H1 (cell line): ENCODE measurements at regions not wholly inside any gene's neighbourhood (a gene's known extent, or its start where the extent isn't known, plus 50 kb on each side); places are given as distances from the start of the nearest gene placed in this dataset.

Experiments used
- CREB1 ChIP-seq: IDR thresholded peaks from 2 replicates; pipeline ENCODE4 v1.6.1; 2012; ENCODE audit warnings: inconsistent platforms
- HDAC2 ChIP-seq, 2 experiments: fragments of 300-600 bp in 1 of 2; sonication (generic) in 1 of 2; IDR thresholded peaks; 2 replicates each; pipeline ENCODE4 v1.6.1; 2011 to 2012; ENCODE audit warnings: low read depth in 2 of 2, low read length in 2 of 2, mild to moderate bottlenecking in 2 of 2, moderate library complexity in 2 of 2, borderline replicate concordance in 1 of 2, inconsistent platforms in 1 of 2
- RFX5 ChIP-seq: IDR thresholded peaks from 2 replicates; pipeline ENCODE4 v1.6.1; 2011; ENCODE audit warnings: low read depth, low read length, improper control_type of control experiment, borderline replicate concordance
- RXRA ChIP-seq: IDR thresholded peaks from 2 replicates; pipeline ENCODE4 v1.6.1; 2011; ENCODE audit warnings: low read depth, mild to moderate bottlenecking, low read length, moderate library complexity; ENCODE audit not compliant: insufficient read depth
- SAP30 ChIP-seq: fragments of 300-600 bp; sonication (generic); IDR thresholded peaks from 2 replicates; pipeline ENCODE4 v1.7.1; 2012; ENCODE audit warnings: low read length, moderate library complexity, mild to moderate bottlenecking, inconsistent platforms; ENCODE audit not compliant: insufficient read depth, insufficient replicate concordance
- SP2 ChIP-seq: IDR thresholded peaks from 2 replicates; pipeline ENCODE4 v1.6.1; 2012; ENCODE audit warnings: mild to moderate bottlenecking, low read length, inconsistent platforms
- TAF7 ChIP-seq: optimal IDR thresholded peaks from 2 replicates; pipeline ENCODE3; 2011; ENCODE audit warnings: low read depth, mild to moderate bottlenecking, inconsistent platforms, low read length, moderate library complexity, borderline replicate concordance

DNA sequence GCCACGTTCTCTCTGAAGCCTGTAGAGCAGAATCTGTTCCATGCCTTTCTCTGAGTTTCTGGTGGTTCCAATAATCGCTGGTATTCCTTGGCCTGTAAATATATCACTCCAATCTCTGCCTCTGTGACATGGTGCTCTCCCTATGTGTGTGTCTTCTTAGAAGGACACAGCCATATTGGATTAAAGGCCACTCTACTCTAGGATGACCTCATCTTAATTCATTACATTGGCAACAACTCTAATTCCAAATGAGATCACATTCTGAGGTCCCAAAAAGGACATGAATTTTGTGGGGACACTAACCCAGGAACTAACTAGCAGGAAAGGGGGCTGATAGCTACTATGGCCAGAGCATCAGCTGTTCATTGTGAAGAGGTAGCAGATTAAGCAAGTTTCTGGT, 110.7 kb downstream of the KLF12 start (continued):
- no peak for TF ChIP-seq RFX5
- no peak for TF ChIP-seq CREB1
- no peak for TF ChIP-seq TAF7
- TF ChIP-seq RXRA, result no peak
- TF ChIP-seq SP2, result no peak
- no peak for TF ChIP-seq SAP30
- no peak for TF ChIP-seq HDAC2 (IDR thresholded peaks at IDR 0.05; ENCODE audit: borderline replicate concordance in 1 of 2, low read depth in 2 of 2, low read length in 2 of 2)
